Osteoblast (primary cell): ENCODE measurements at regions not wholly inside any gene's neighbourhood (a gene's known extent, or its start where the extent isn't known, plus 50 kb on each side); places are given as distances from the start of the nearest gene placed in this dataset.

Source experiments
- DNase-seq: peaks from one replicate; pipeline ENCODE4 v3.0.0; 2011; ENCODE audit warnings: low spot score, mixed read lengths; ENCODE audit not compliant: insufficient read length; ENCODE audit errors: missing footprints
- H2AFZ ChIP-seq: 2 replicates; pipeline ENCODE4 v1.6.0; 2011; ENCODE audit warnings: mild to moderate bottlenecking, low read length
- H3K27ac ChIP-seq: 2 replicates; pipeline ENCODE4 v1.5.1; 2011; ENCODE audit warnings: mild to moderate bottlenecking, low read depth, low read length, moderate library complexity
- H3K27me3 ChIP-seq: 2 replicates; pipeline ENCODE4 v1.6.0; 2012; ENCODE audit warnings: mild to moderate bottlenecking, control low read depth, inconsistent platforms, low read length, moderate library complexity; ENCODE audit not compliant: insufficient read depth
- H3K36me3 ChIP-seq: 2 replicates; pipeline ENCODE4 v1.5.1; 2011; ENCODE audit warnings: mild to moderate bottlenecking, low read length, control low read depth, moderate library complexity; ENCODE audit not compliant: insufficient read depth
- H3K4me1 ChIP-seq: 2 replicates; pipeline ENCODE4 v1.5.1; 2011; ENCODE audit warnings: mild to moderate bottlenecking, low read length, control low read depth, moderate library complexity; ENCODE audit not compliant: insufficient read depth
- H3K4me2 ChIP-seq: 2 replicates; pipeline ENCODE4 v1.6.0; 2011; ENCODE audit warnings: mild to moderate bottlenecking, low read length; ENCODE audit not compliant: insufficient read depth
- H3K4me3 ChIP-seq: fragments of 200-600 bp; sonication (generic); 3 replicates; pipeline ENCODE4 v1.5.1; 2012; ENCODE audit warnings: mild to moderate bottlenecking, low read length, inconsistent platforms; ENCODE audit not compliant: insufficient read depth
- H3K79me2 ChIP-seq: 2 replicates; pipeline ENCODE4 v1.6.0; 2012; ENCODE audit warnings: mild to moderate bottlenecking, low read length, control low read depth, inconsistent platforms; ENCODE audit not compliant: insufficient read depth
- H3K9me3 ChIP-seq: 2 replicates; pipeline ENCODE4 v1.5.1; 2011; ENCODE audit warnings: low read depth, low read length, control low read depth
- H4K20me1 ChIP-seq: 2 replicates; pipeline ENCODE4 v1.6.0; 2012; ENCODE audit warnings: mild to moderate bottlenecking, low read length, control low read depth; ENCODE audit not compliant: insufficient read depth
- CTCF ChIP-seq: IDR thresholded peaks from 2 replicates; pipeline ENCODE4 v1.5.1; 2011; ENCODE audit warnings: mild to moderate bottlenecking, low read depth, low read length, moderate library complexity; ENCODE audit errors: extremely low read depth

- no peak overlapping the region for H2AFZ ChIP-seq
- no peaks in the 10 kb centered on the region for H3K9me3 ChIP-seq
- H3K27me3 ChIP-seq: no peaks in the 10 kb centered on the region
- no peaks in the 10 kb centered on the region for H3K4me1 ChIP-seq
- DNase-seq: no peak
- H3K4me3 ChIP-seq: no peak overlapping the region
- H4K20me1 ChIP-seq: no peaks in the 10 kb centered on the region
- H3K27ac ChIP-seq: no peak overlapping the region
- no peak overlapping the region for H3K4me2 ChIP-seq
- no peak for TF ChIP-seq CTCF
- H3K36me3 ChIP-seq: no peaks in the 10 kb centered on the region
- no peaks in the 10 kb centered on the region for H3K79me2 ChIP-seq
These were observed 155.5 kb upstream of the POT1 start for GRCh38 chr7:125085084-125085483.

- TF ChIP-seq CTCF: no peak
- H4K20me1 ChIP-seq: no peaks in the 10 kb centered on the region
- H3K4me3 ChIP-seq: no peak overlapping the region
These were observed 154.6 kb upstream of the POT1 start for GRCh38 chr7:125084196-125084595.

GRCh38 chr7:125074141-125074540 is 144.5 kb upstream of the POT1 start:
- no peak for TF ChIP-seq CTCF
- H2AFZ ChIP-seq: no peak overlapping the region
- H3K4me1 ChIP-seq: no peaks in the 10 kb centered on the region
- no peaks in the 10 kb centered on the region for H3K9me3 ChIP-seq
- no peaks in the 10 kb centered on the region for H3K27me3 ChIP-seq
- no peaks in the 10 kb centered on the region for H3K79me2 ChIP-seq
- H4K20me1 ChIP-seq: no peaks in the 10 kb centered on the region
- H3K4me2 ChIP-seq: no peak overlapping the region
- no peaks in the 10 kb centered on the region for H3K36me3 ChIP-seq
- H3K4me3 ChIP-seq: no peak overlapping the region
- no peak overlapping the region for H3K27ac ChIP-seq
- no peak for DNase-seq

More at GRCh38 chr7:125084196-125084595, 154.6 kb upstream of the POT1 start:
- Histone ChIP-seq H3K36me3 (no peaks in the 10 kb centered on the region), H2AFZ (no peak overlapping the region), H3K79me2 (no peaks in the 10 kb centered on the region), H3K4me1 (no peaks in the 10 kb centered on the region), H3K9me3 (no peaks in the 10 kb centered on the region), H3K4me2 (no peak overlapping the region), H3K27me3 (no peaks in the 10 kb centered on the region), H3K27ac (no peak overlapping the region)
- no peak for DNase-seq

GRCh38 chr7:125065546-125065945 is 135.9 kb upstream of the POT1 start:
- no peak for DNase-seq
- no peak overlapping the region for H2AFZ ChIP-seq
- H3K9me3 ChIP-seq: no peaks in the 10 kb centered on the region
- no peaks in the 10 kb centered on the region for H3K36me3 ChIP-seq
- H3K27me3 ChIP-seq: no peaks in the 10 kb centered on the region
- H3K27ac ChIP-seq: no peak overlapping the region
- H3K4me2 ChIP-seq: no peak overlapping the region
- TF ChIP-seq CTCF: no peak
- peaks cover 3% of the 10 kb centered on the region for H3K4me1 ChIP-seq
- no peaks in the 10 kb centered on the region for H4K20me1 ChIP-seq
- H3K79me2 ChIP-seq: no peaks in the 10 kb centered on the region
- H3K4me3 ChIP-seq: no peak overlapping the region
